K562 (cell line): ENCODE measurements at regions not wholly inside any gene's neighbourhood (a gene's known extent, or its start where the extent isn't known, plus 50 kb on each side); places are given as distances from the start of the nearest gene placed in this dataset.

Source experiments
- ATAC-seq: fragments of 200-7000 bp; cut with Tn5 transposase; 3 replicates; pipeline ENCODE4 v1.9.1; 2020; ENCODE audit warnings: moderate library complexity
- BruUV-seq: library from RNA; stranded (reverse); fragments of 400-500 nt; replicated peaks from 2 replicates; lab custom pipeline; 2021; lab: Mats Ljungman, UMichigan
- CTCF ChIA-PET: fragments of 300-600 bp; formaldehyde crosslinking; extraction: SDS; loops from one replicate; lab custom pipeline; 2021; ENCODE audit warnings: low intra/inter-chr PET ratio; lab: Yijun Ruan, JAX
- POLR2A ChIA-PET: fragments of 300-600, 350-650 bp; sonication (Branson Sonifier 250); formaldehyde crosslinking; extraction: SDS; loops from one replicate; lab custom pipeline; 2021; ENCODE audit warnings: antibody characterized with exemption, inconsistent platforms; lab: Yijun Ruan, JAX
- DNase-seq, 4 experiments: peaks; one replicate each; pipeline versions ENCODE4 v3.0.0 to v3.0.0-alpha.2; 2011 to 2018; ENCODE audit warnings: low spot score in 3 of 4, mixed read lengths in 3 of 4; ENCODE audit errors: extremely low read depth in 1 of 4
- FAIRE-seq: peaks from 2 replicates; lab custom pipeline; 2011; peaks lifted over from hg19 to GRCh38; lab: Jason Lieb, UNC
- H2AFZ ChIP-seq: 2 replicates; pipeline ENCODE4 v1.6.0; 2011; ENCODE audit warnings: low read depth, low read length, control low read depth, inconsistent platforms
- H3K27ac ChIP-seq: fragments of 200-600 bp; 3 replicates; pipeline ENCODE4 v1.8.0; 2011; ENCODE audit warnings: low read depth, mild to moderate bottlenecking, control low read depth, inconsistent platforms, low read length, moderate library complexity, mixed read lengths; ENCODE audit errors: extremely low read depth
- H3K27me3 ChIP-seq, 2 experiments: fragments of 300-600 bp in 1 of 2; 2 replicates in 1 of 2; 3 replicates in 1 of 2; pipeline versions ENCODE4 v1.6.0 to v1.8.0; 2011; ENCODE audit warnings: inconsistent platforms in 2 of 2, low read length in 2 of 2, mild to moderate bottlenecking in 1 of 2, mixed read lengths in 1 of 2, moderate library complexity in 1 of 2; ENCODE audit not compliant: control insufficient read depth in 2 of 2, insufficient read depth in 2 of 2
- H3K36me3 ChIP-seq: fragments of 300-600 bp; 3 replicates; pipeline ENCODE4 v1.8.0; 2011; ENCODE audit warnings: mild to moderate bottlenecking, low read length, inconsistent platforms; ENCODE audit not compliant: control insufficient read depth, insufficient read depth
- H3K4me1 ChIP-seq, 2 experiments: fragments of 200-600 bp in 1 of 2; replicated peaks in 1 of 2; 2 replicates in 1 of 2; 3 replicates in 1 of 2; pipeline versions ENCODE4 v1.5.1 to v1.8.0; 2011; ENCODE audit warnings: inconsistent platforms in 2 of 2, low read length in 2 of 2, mild to moderate bottlenecking in 1 of 2, mixed read lengths in 1 of 2, moderate library complexity in 1 of 2; ENCODE audit not compliant: control insufficient read depth in 2 of 2, insufficient read depth in 2 of 2
- H3K4me2 ChIP-seq: 2 replicates; pipeline ENCODE4 v1.6.1; 2011; ENCODE audit warnings: low read length, control low read depth, inconsistent platforms, mixed read lengths; ENCODE audit not compliant: insufficient read depth
- H3K4me3 ChIP-seq: fragments of 200-600 bp; sonication (generic), shearing (Covaris generic); 2 replicates; pipeline ENCODE4 v1.5.1; 2016; ENCODE audit warnings: control low read depth, inconsistent platforms
- H3K79me2 ChIP-seq: fragments of 200-600 bp; 3 replicates; pipeline ENCODE4 v1.8.0; 2011; ENCODE audit warnings: low read length, inconsistent platforms; ENCODE audit not compliant: control insufficient read depth, insufficient read depth
- H3K9ac ChIP-seq, 2 experiments: 2 replicates each; pipeline versions ENCODE4 v1.6.0 to v1.6.1; 2011; ENCODE audit warnings: low read depth in 2 of 2, low read length in 2 of 2, control low read depth in 1 of 2, inconsistent platforms in 1 of 2, mild to moderate bottlenecking in 1 of 2, mixed read lengths in 1 of 2; ENCODE audit not compliant: insufficient read depth in 1 of 2
- H3K9me1 ChIP-seq: one replicate; pipeline ENCODE4 v1.6.0; 2011; ENCODE audit warnings: inconsistent platforms, mild to moderate bottlenecking, low read length, moderate library complexity; ENCODE audit not compliant: control insufficient read depth, insufficient read depth
- H3K9me3 ChIP-seq: replicated peaks from 2 replicates; pipeline ENCODE4 v1.5.1; 2011; ENCODE audit warnings: low read depth, low read length, inconsistent platforms; ENCODE audit not compliant: control insufficient read depth, insufficient read depth
- H4K20me1 ChIP-seq: replicated peaks from 2 replicates; pipeline ENCODE4 v1.6.1; 2011; ENCODE audit warnings: low read length, inconsistent platforms, mixed read lengths; ENCODE audit not compliant: control insufficient read depth, insufficient read depth
- KDM5B ChIP-seq: fragments of 200-600 bp; sonication (generic); IDR thresholded peaks from 2 replicates; pipeline ENCODE4 v1.6.1; 2012; ENCODE audit warnings: low read depth, mild to moderate bottlenecking, moderate library complexity, low read length, control low read depth, inconsistent platforms; ENCODE audit not compliant: insufficient replicate concordance
- RFX7 ChIP-seq: fragments of 250-450 bp; sonication (Bioruptor Pico); IDR thresholded peaks from 2 replicates; pipeline ENCODE4 v1.5.1; 2021; ENCODE audit warnings: mild to moderate bottlenecking
- SMAD3 ChIP-seq: fragments of 450-650 bp; formaldehyde crosslinking; conservative IDR thresholded peaks from 2 replicates; pipeline ENCODE4 v1.4.0; 2020; ENCODE audit warnings: mild to moderate bottlenecking
- SMAD4 ChIP-seq: fragments of 250-450 bp; sonication (Bioruptor Pico); conservative IDR thresholded peaks from 2 replicates; pipeline ENCODE4 v1.8.0; 2021; ENCODE audit warnings: inconsistent platforms, mild to moderate bottlenecking, moderate library complexity
- ZNF121 ChIP-seq: sonication (generic); formaldehyde crosslinking; conservative IDR thresholded peaks from 2 replicates; pipeline ENCODE4 v1.8.0; 2022; ENCODE audit warnings: missing genetic modification reagents
- ZNF445 ChIP-seq: fragments of 250-450 bp; sonication (Bioruptor Pico); IDR thresholded peaks from 2 replicates; pipeline ENCODE4 v1.4.0; 2020; ENCODE audit warnings: low read depth, mild to moderate bottlenecking, moderate library complexity
- WGBS: fragments of 100-300 bp; shearing (Covaris generic); methylation state at CpG from one replicate; pipeline ENCODE4 v1.1.6; 2016; ENCODE audit warnings: low coverage, mixed read lengths; ENCODE audit not compliant: insufficient coverage; ENCODE audit errors: missing lambda C conversion rate; 5-methylcytosine and 5-hydroxymethylcytosine counted together
- in situ Hi-C: fragments of 300-500 bp; cut with MboI; formaldehyde crosslinking; loops from 4 replicates; pipeline ENCODE4 v1.15.0; 2018; ENCODE audit warnings: inconsistent platforms, mixed read lengths
- intact Hi-C: fragments of 100-400 bp; cut with micrococcal nuclease; formaldehyde crosslinking; loops from 2 replicates; pipeline ENCODE4 v1.14.2; 2022
- TF ChIP-seq, protein P1 (sequence below): fragments of 250-450 bp; sonication (Bioruptor Pico); IDR thresholded peaks from 2 replicates; pipeline ENCODE4 v1.5.0; 2020; ENCODE audit warnings: mild to moderate bottlenecking, borderline replicate concordance
- TF ChIP-seq, protein P2 (sequence below): IDR thresholded peaks from 2 replicates; pipeline ENCODE4 v1.6.1; 2012; ENCODE audit warnings: low read depth, low read length, improper control_type of control experiment, borderline replicate concordance

DNA sequence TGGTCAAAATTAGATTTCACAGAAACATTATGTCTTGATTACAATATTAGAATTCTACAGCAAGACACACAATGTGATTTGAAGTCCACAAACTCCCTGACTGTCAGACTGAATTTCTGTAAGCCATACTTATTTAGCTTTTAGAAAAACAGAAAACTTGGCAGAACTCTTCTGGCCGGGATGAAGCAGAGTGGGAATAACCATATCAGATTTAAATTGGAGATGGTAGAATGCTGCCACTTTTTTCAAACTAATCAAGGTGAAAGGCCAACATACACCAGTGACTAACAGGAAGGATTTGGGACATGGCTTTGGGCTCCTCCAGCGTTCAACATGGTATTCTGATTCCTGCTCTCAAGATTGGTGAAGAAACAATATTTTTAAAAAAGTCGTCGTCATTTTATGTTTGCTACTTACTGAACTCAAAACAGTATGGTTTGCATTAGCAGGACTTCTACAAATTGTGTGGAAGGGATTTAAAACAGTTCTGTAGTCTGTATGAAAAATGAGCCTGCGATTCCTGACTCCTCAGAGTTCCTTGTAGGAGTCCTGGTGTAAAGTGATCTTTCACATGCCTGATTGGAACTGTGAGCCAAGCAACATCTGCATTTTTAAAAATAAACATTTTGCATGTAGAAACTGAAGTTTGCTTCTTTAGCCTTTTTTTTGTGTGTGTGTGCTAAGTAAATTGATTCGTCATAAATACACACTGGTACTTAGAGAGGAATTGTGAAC lies 297.9 kb upstream of the SOX4 start:
- ChIA-PET POLR2A (interaction anchor here (0.8 kb wide), 1 partner anchor 40 kb away, joined by 3 read pairs; no protein-coding TSS in a partner anchor), CTCF (no interaction called here)
- Histone ChIP-seq H3K4me3 (no peak overlapping the region), H4K20me1 (no peaks in the 10 kb centered on the region), H3K4me1 (no peaks in the 10 kb centered on the region), H3K79me2 (no peaks in the 10 kb centered on the region), H3K27me3 (peaks cover 4 to 12% of the 10 kb centered on the region in 2 experiments; a peak in 3 of 5 replicates), H3K9me1 (no peaks in the 10 kb centered on the region), H3K9ac (no peak overlapping the region), H3K4me2 (no peak overlapping the region), H2AFZ (no peak overlapping the region), H3K27ac (no peak overlapping the region), H3K9me3 (no peaks in the 10 kb centered on the region), H3K36me3 (no peaks in the 10 kb centered on the region)
- intact Hi-C loops: no loop called here
- DNase-seq: no peak
- no peak for ATAC-seq
- WGBS: 1% methylated on average over 6 of the region's 6 CpGs
- FAIRE-seq: no peak
- BruUV-seq: no TSS peak
- TF ChIP-seq KDM5B (no peak), SMAD3 (no peak), RFX7 (CRISPR knock-in tag) (no peak), ZNF445 (CRISPR knock-in tag) (no peak), ZNF121 (CRISPR knock-in tag) (no peak), SMAD4 (CRISPR knock-in tag) (no peak)
- TF ChIP-seq, protein P1, sequence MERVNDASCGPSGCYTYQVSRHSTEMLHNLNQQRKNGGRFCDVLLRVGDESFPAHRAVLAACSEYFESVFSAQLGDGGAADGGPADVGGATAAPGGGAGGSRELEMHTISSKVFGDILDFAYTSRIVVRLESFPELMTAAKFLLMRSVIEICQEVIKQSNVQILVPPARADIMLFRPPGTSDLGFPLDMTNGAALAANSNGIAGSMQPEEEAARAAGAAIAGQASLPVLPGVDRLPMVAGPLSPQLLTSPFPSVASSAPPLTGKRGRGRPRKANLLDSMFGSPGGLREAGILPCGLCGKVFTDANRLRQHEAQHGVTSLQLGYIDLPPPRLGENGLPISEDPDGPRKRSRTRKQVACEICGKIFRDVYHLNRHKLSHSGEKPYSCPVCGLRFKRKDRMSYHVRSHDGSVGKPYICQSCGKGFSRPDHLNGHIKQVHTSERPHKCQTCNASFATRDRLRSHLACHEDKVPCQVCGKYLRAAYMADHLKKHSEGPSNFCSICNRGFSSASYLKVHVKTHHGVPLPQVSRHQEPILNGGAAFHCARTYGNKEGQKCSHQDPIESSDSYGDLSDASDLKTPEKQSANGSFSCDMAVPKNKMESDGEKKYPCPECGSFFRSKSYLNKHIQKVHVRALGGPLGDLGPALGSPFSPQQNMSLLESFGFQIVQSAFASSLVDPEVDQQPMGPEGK (CRISPR knock-in tag): no peak
- TF ChIP-seq, protein P2, sequence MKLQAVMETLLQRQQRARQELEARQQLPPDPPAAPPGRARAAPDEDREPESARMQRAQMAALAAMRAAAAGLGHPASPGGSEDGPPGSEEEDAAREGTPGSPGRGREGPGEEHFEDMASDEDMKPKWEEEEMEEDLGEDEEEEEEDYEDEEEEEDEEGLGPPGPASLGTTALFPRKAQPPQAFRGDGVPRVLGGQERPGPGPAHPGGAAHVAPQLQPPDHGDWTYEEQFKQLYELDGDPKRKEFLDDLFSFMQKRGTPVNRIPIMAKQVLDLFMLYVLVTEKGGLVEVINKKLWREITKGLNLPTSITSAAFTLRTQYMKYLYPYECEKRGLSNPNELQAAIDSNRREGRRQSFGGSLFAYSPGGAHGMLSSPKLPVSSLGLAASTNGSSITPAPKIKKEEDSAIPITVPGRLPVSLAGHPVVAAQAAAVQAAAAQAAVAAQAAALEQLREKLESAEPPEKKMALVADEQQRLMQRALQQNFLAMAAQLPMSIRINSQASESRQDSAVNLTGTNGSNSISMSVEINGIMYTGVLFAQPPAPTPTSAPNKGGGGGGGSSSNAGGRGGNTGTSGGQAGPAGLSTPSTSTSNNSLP: no peak
- in situ Hi-C loops: no loop called here
